ENCODE measurements at regions not wholly inside any gene's neighbourhood (a gene's known extent, or its start where the extent isn't known, plus 50 kb on each side); places are given as distances from the start of the nearest gene placed in this dataset.
"Not testable (repeated sequence)": the region's sequence is repeated elsewhere in the genome, so short reads cannot be mapped to it uniquely, and the experiment has no call there.

GRCh38 chr1:188652678-188653077 lies 1823.9 kb downstream of the PLA2G4A start:
- no peak for DNase-seq
- no peaks in the 10 kb centered on the region for H3K36me3 ChIP-seq
- no peaks in the 10 kb centered on the region for H3K9me3 ChIP-seq
- no peaks in the 10 kb centered on the region for H3K4me1 ChIP-seq
- no peak overlapping the region for H3K27ac ChIP-seq
- WGBS, 2 donors: 52 to 74% methylated on average over 1 of the region's 1 CpG
- H3K4me3 ChIP-seq: no peak overlapping the region
- H3K27me3 ChIP-seq: no peaks in the 10 kb centered on the region
- intact Hi-C loops (cut with DNase I): no loop called here
- no peak for TF ChIP-seq POLR2A (IDR thresholded peaks at IDR 0.05)
- no peak for TF ChIP-seq CTCF (IDR thresholded peaks at IDR 0.05)

- H3K4me1 ChIP-seq; H3K27me3 ChIP-seq; intact Hi-C loops (cut with DNase I); H3K4me3 ChIP-seq; H3K36me3 ChIP-seq; H3K9me3 ChIP-seq; DNase-seq; H3K27ac ChIP-seq: not testable (repeated sequence)
- WGBS, 2 donors: 90 to 92% methylated on average over 16 of the region's 16 CpGs
Observed at GRCh38 chr1:188655966-188656365, 1821.7 kb downstream of the BRINP3 start.

- no peak for DNase-seq
- Histone ChIP-seq H3K36me3 (no peaks in the 10 kb centered on the region), H3K9me3 (no peaks in the 10 kb centered on the region), H3K27ac (no peak overlapping the region), H3K4me3 (no peak overlapping the region), H3K27me3 (no peaks in the 10 kb centered on the region), H3K4me1 (no peaks in the 10 kb centered on the region)
- intact Hi-C loops (cut with DNase I): no loop called here
- TF ChIP-seq POLR2A (IDR thresholded peaks at IDR 0.05) (no peak), CTCF (IDR thresholded peaks at IDR 0.05) (no peak)
Observed at GRCh38 chr1:188660572-188660971, 1817.1 kb downstream of the BRINP3 start.

GRCh38 chr1:188665477-188665876 lies 1812.2 kb downstream of the BRINP3 start:
- intact Hi-C loops (cut with DNase I): no loop called here
- TF ChIP-seq POLR2A (IDR thresholded peaks at IDR 0.05): no peak
- no peak for TF ChIP-seq CTCF (IDR thresholded peaks at IDR 0.05)
- H3K27me3 ChIP-seq: no peaks in the 10 kb centered on the region
- no peaks in the 10 kb centered on the region for H3K4me1 ChIP-seq
- H3K4me3 ChIP-seq: no peak overlapping the region
- H3K9me3 ChIP-seq: no peaks in the 10 kb centered on the region
- WGBS, 2 donors: 66 to 75% methylated on average over 4 of the region's 4 CpGs
- H3K36me3 ChIP-seq: no peaks in the 10 kb centered on the region
- H3K27ac ChIP-seq: no peak overlapping the region
- DNase-seq: no peak

- Histone ChIP-seq H3K27ac (no peak overlapping the region), H3K4me1 (no peaks in the 10 kb centered on the region), H3K36me3 (no peaks in the 10 kb centered on the region), H3K27me3 (no peaks in the 10 kb centered on the region), H3K9me3 (no peaks in the 10 kb centered on the region), H3K4me3 (no peak overlapping the region)
- no peak for TF ChIP-seq POLR2A (IDR thresholded peaks at IDR 0.05)
- TF ChIP-seq CTCF (IDR thresholded peaks at IDR 0.05): no peak
- WGBS, 2 donors: 80 to 85% methylated on average over 2 of the region's 2 CpGs
- intact Hi-C loops (cut with DNase I): no loop called here
- DNase-seq: no peak
Observed at GRCh38 chr1:188668083-188668482, 1809.6 kb downstream of the BRINP3 start.

GRCh38 chr1:188669728-188670382 lies 1807.8 kb downstream of the BRINP3 start:
- no peak for DNase-seq
- Histone ChIP-seq H3K4me1 (no peaks in the 10 kb centered on the region), H3K4me3 (no peak overlapping the region), H3K36me3 (no peaks in the 10 kb centered on the region), H3K9me3 (no peaks in the 10 kb centered on the region), H3K27ac (no peak overlapping the region), H3K27me3 (no peaks in the 10 kb centered on the region)
- intact Hi-C loops (cut with DNase I): no loop called here
- WGBS, 2 donors: 58 to 59% methylated on average over 3 of the region's 3 CpGs
- TF ChIP-seq CTCF (IDR thresholded peaks at IDR 0.05) (no peak), POLR2A (IDR thresholded peaks at IDR 0.05) (no peak)

Data from esophagus squamous epithelium (tissue), 5 donors.